ENCODE measurements at regions not wholly inside any gene's neighbourhood (a gene's known extent, or its start where the extent isn't known, plus 50 kb on each side); places are given as distances from the start of the nearest gene placed in this dataset.

GRCh38 chr11:92837595-92837994, 131.9 kb upstream of the MTNR1B start:
- Histone ChIP-seq H3K79me2 (replicated peaks; ENCODE audit: insufficient read depth) (no peaks in the 10 kb centered on the region), H3F3A (replicated peaks; ENCODE audit: low read depth) (no peaks in the 10 kb centered on the region), H3K4me1 (ENCODE audit: insufficient read depth) (peaks cover 16% of the 10 kb centered on the region), H3K27ac (ENCODE audit: low read depth) (no peak overlapping the region), H3K4me2 (no peak overlapping the region), H2AFZ (no peak overlapping the region), H3K27me3 (ENCODE audit: insufficient read depth) (no peaks in the 10 kb centered on the region), H3K9me2 (ENCODE audit: insufficient read depth) (no peaks in the 10 kb centered on the region), H3K4me3 (no peak overlapping the region), H3K36me3 (ENCODE audit: insufficient read depth) (peaks cover 6% of the 10 kb centered on the region; the same call in 1 of the 2 replicates), H4K20me1 (replicated peaks; ENCODE audit: insufficient read depth) (no peaks in the 10 kb centered on the region)
- Mint-ChIP-seq H3K4me3 (no peak overlapping the region), H3K36me3 (ENCODE audit: low read depth) (peaks cover 33% of the 10 kb centered on the region), H3K27ac (no peak overlapping the region), H3K27me3 (ENCODE audit: insufficient read depth, low read depth, poor library complexity) (peaks cover 2% of the 10 kb centered on the region), H3K4me1 (peaks cover 35% of the 10 kb centered on the region), H3K9me3 (no peaks in the 10 kb centered on the region)
- DNase-seq (ENCODE audit: low spot score) (no peak), ATAC-seq (no peak)
- TF ChIP-seq, protein P1, sequence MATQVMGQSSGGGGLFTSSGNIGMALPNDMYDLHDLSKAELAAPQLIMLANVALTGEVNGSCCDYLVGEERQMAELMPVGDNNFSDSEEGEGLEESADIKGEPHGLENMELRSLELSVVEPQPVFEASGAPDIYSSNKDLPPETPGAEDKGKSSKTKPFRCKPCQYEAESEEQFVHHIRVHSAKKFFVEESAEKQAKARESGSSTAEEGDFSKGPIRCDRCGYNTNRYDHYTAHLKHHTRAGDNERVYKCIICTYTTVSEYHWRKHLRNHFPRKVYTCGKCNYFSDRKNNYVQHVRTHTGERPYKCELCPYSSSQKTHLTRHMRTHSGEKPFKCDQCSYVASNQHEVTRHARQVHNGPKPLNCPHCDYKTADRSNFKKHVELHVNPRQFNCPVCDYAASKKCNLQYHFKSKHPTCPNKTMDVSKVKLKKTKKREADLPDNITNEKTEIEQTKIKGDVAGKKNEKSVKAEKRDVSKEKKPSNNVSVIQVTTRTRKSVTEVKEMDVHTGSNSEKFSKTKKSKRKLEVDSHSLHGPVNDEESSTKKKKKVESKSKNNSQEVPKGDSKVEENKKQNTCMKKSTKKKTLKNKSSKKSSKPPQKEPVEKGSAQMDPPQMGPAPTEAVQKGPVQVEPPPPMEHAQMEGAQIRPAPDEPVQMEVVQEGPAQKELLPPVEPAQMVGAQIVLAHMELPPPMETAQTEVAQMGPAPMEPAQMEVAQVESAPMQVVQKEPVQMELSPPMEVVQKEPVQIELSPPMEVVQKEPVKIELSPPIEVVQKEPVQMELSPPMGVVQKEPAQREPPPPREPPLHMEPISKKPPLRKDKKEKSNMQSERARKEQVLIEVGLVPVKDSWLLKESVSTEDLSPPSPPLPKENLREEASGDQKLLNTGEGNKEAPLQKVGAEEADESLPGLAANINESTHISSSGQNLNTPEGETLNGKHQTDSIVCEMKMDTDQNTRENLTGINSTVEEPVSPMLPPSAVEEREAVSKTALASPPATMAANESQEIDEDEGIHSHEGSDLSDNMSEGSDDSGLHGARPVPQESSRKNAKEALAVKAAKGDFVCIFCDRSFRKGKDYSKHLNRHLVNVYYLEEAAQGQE (IDR thresholded peaks at IDR 0.05; ENCODE audit: unreplicated experiment): no peak
- no peak for TF ChIP-seq ZNF114 (CRISPR knock-in tag; IDR thresholded peaks at IDR 0.05)
- no peak for TF ChIP-seq NANOG (IDR thresholded peaks at IDR 0.05; ENCODE audit: borderline replicate concordance)
- TF ChIP-seq STAT1 (IDR thresholded peaks at IDR 0.05; ENCODE audit: unreplicated experiment): no peak
- TF ChIP-seq EZH2phosphoT487 (IDR thresholded peaks at IDR 0.05; ENCODE audit: unreplicated experiment): no peak
- TF ChIP-seq ZNF331 (CRISPR knock-in tag; IDR thresholded peaks at IDR 0.05; ENCODE audit: low read depth): no peak
- no peak for TF ChIP-seq POLR2AphosphoS5 (IDR thresholded peaks at IDR 0.05; ENCODE audit: low read depth)
- TF ChIP-seq JUNB (IDR thresholded peaks at IDR 0.05; ENCODE audit: unreplicated experiment): no peak
- no peak for TF ChIP-seq ETS1 (IDR thresholded peaks at IDR 0.05)
- no peak for TF ChIP-seq EZH2 (IDR thresholded peaks at IDR 0.05; ENCODE audit: low read depth, unreplicated experiment)
- TF ChIP-seq CREB1 (CRISPR knock-in tag; IDR thresholded peaks at IDR 0.05; ENCODE audit: low read depth): no peak
- no peak for TF ChIP-seq ZNF462 (CRISPR knock-in tag; IDR thresholded peaks at IDR 0.05)
- no peak for TF ChIP-seq CTCF (conservative IDR thresholded peaks at IDR 0.05; ENCODE audit: low read depth in 2 of 2)

Data from GM23338 (cell line).